ENCODE measurements at regions not wholly inside any gene's neighbourhood (a gene's known extent, or its start where the extent isn't known, plus 50 kb on each side); places are given as distances from the start of the nearest gene placed in this dataset.

DNA sequence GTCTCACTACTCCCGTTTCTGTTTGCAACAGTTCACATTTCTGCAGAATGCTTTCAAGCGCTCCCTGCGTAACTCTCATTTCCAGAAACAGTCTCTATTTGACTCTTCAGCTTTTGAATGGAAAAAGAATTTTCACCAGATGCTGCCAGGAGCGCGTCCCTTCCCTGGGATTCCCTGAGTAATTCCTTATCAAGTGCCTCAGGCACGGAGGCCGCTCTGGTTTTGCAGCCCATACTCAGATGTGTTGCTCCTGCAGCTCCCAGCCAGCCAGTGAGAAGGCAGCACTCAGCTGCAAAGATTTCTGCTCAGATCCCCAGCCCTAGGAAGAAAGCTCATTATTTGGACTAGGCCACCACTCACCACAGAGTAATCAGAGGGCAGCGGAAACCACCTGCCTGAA, 161.1 kb upstream of the CHST15 start:
- TF ChIP-seq, protein P1, sequence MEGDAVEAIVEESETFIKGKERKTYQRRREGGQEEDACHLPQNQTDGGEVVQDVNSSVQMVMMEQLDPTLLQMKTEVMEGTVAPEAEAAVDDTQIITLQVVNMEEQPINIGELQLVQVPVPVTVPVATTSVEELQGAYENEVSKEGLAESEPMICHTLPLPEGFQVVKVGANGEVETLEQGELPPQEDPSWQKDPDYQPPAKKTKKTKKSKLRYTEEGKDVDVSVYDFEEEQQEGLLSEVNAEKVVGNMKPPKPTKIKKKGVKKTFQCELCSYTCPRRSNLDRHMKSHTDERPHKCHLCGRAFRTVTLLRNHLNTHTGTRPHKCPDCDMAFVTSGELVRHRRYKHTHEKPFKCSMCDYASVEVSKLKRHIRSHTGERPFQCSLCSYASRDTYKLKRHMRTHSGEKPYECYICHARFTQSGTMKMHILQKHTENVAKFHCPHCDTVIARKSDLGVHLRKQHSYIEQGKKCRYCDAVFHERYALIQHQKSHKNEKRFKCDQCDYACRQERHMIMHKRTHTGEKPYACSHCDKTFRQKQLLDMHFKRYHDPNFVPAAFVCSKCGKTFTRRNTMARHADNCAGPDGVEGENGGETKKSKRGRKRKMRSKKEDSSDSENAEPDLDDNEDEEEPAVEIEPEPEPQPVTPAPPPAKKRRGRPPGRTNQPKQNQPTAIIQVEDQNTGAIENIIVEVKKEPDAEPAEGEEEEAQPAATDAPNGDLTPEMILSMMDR (IDR thresholded peaks at IDR 0.05; ENCODE audit: insufficient read depth, low read depth, low read length) = no peak
- no peak for DNase-seq (ENCODE audit: low read depth)
- H3K4me3 ChIP-seq (ENCODE audit: low read depth, low read length) = no peak overlapping the region

DNA sequence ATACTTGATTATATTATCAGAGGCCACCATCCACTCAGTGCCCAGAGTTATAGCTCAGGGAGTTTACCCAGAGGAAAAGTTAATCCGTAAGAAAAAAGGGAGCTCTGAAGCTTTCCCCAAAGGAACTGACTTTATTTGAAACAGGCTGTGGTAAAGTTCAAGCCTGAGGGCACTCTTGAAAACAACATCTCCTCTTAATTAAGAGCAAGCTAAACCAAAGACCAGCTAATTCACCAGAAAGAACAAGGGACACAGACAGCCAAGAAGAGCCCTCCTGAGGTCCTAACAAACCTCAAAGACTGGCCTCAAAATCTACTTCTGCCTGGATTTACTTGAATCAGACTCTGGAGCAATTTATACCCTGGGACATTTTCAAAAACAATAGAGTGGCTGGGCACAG, 159.6 kb upstream of the CHST15 start:
- TF ChIP-seq, protein P1 (IDR thresholded peaks at IDR 0.05; ENCODE audit: insufficient read depth, low read depth, low read length) = no peak
- H3K4me3 ChIP-seq (ENCODE audit: low read depth, low read length) = no peak overlapping the region
- no peak for DNase-seq (ENCODE audit: low read depth)

DNA sequence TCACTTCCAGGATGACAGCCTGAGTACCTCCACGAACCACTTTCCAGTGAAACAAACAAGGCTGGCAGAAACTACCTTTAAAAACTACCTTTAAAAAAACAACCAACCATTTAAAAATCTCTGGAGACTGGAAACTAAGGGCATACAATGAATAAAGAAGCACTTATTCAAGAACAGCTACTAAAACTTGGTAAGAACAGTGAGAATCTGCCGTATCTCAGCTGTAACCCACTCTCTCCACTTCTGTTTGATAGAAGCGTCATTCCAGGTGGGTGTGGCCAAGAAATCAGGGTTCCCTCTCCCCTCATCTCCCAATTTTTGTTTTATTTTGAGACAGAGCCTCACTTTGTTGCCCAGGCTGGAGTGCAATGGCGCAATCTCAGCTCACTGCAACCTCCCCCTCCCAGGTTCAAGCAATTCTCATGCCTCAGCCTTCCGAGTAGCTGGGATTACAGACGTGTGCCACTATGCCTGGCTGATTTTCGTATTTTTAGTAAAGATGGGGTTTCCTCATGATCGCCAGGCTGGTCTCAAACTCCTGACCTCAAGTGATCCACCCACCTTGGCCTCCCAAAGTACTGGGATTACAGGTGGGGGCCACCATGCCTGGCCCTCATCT, 158.8 kb upstream of the CHST15 start:
- H3K4me3 ChIP-seq (ENCODE audit: low read depth, low read length) = no peak overlapping the region
- TF ChIP-seq, protein P1 (IDR thresholded peaks at IDR 0.05; ENCODE audit: insufficient read depth, low read depth, low read length) = no peak
- no peak for DNase-seq (ENCODE audit: low read depth)

DNA sequence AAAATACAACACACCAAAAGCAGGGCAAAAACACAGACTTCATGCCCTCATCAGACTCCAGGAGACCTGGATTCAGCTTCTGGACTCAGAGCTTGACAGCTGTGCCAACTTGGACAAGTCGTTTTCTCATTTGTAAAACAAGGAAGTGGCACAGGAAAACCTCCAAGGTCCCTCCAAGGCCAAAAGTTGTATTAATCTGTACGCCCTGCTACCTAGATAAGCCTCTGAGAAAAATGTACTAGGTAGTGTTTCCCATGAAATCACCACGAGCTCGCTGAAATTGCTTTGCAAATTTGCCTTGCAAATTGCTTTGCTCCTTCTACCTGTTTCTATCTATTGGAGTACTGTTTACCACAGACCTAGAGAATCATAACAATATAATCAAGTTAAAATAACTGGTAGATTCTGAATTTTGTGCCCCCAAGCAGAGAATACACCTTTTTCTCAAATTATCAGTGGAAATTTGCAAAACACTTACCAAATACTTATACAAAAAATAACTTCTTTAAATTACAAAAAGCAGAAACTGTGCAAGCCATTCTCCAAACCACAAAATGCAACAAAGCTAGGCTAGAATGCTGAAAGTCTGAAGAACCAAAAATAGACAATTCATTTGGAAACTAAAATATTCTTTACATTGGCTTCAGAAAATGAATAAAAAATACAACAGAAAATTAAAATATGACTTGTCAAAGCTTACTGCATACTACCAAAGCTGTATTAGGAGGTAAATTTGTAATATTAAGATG, 158.1 kb upstream of the CHST15 start:
- no peak overlapping the region for H3K4me3 ChIP-seq (ENCODE audit: low read depth, low read length)
- TF ChIP-seq, protein P1 (IDR thresholded peaks at IDR 0.05; ENCODE audit: insufficient read depth, low read depth, low read length) = no peak
- no peak for DNase-seq (ENCODE audit: low read depth)

DNA sequence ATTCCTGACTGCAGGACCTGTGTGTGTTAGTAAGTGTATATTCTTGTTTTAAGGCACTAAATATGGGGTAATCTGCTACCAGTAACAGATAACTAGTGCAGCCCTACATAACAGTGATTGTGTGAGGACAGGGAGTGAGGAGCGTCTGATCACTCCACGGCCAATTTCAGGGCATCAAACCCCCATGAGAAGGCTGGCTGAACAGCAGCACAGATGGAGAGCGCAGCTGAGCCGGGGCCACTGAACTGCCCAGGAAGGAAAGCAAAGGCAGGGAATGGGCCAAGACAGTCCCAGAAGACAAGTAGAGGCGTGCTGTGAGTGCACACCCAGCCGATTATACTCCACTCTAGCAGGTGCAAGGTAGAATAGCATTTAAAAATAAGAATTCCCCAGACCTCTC, 157.1 kb upstream of the CHST15 start:
- no peak for DNase-seq (ENCODE audit: low read depth)
- TF ChIP-seq, protein P1 (IDR thresholded peaks at IDR 0.05; ENCODE audit: insufficient read depth, low read depth, low read length) = no peak

DNA sequence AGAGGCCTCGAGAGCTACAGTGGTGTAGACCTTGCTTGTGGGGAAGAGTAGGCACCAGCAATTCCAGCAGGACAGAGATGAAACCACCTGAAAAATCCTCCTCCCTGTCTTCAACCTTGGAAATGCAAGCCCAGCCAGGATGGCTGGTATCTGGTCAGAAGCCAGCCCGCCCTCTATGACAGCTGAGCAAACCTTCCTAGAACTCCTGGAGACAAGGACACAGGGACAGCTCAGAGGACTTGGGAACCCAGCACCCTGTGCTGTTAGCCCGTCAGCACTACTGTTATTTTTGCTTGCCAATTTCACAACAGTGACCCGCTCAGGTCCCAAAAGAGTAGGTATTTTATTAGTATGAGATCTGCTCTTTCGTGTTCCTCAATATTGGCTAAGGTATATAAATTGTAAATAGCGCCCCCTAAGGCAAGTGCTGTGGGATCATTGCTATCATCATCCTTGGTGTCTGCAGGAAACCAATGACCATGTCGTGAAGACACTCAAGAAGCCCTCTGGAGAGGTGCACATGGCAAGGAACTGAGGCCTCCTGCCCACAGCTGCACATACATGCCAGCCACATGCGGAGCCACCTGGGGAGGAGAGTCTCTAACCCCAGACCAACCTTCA, 156.5 kb upstream of the CHST15 start:
- TF ChIP-seq, protein P1 (IDR thresholded peaks at IDR 0.05; ENCODE audit: insufficient read depth, low read depth, low read length) = peak; percentile 31
- DNase-seq (ENCODE audit: low read depth) = peak; percentile 11
- H3K4me3 ChIP-seq (ENCODE audit: low read depth, low read length) = no peak overlapping the region

More for the DNA sequence above, 157.1 kb upstream of the CHST15 start:
- no peak overlapping the region for H3K4me3 ChIP-seq (ENCODE audit: low read depth, low read length)

Measured in fibroblast of villous mesenchyme (primary cell).